A673 (cell line): ENCODE measurements at regions not wholly inside any gene's neighbourhood (a gene's known extent, or its start where the extent isn't known, plus 50 kb on each side); places are given as distances from the start of the nearest gene placed in this dataset.

ENCODE experiments used
- CTCF ChIP-seq: fragments of 300-800, 200-600 bp; sonication (generic); conservative IDR thresholded peaks from 2 replicates; pipeline ENCODE4 v1.5.1; 2017; ENCODE audit warnings: low read depth, mild to moderate bottlenecking, antibody characterized with exemption, low read length, moderate library complexity, mixed read lengths
- EZH2 ChIP-seq: fragments of 200-600 bp; sonication (generic); IDR thresholded peaks from 2 replicates; pipeline ENCODE4 v1.6.1; 2017; ENCODE audit warnings: borderline replicate concordance, low read depth, mild to moderate bottlenecking, mixed read lengths, antibody characterized with exemption, low read length; ENCODE audit not compliant: poor library complexity, severe bottlenecking

- TF ChIP-seq CTCF: no peak
- TF ChIP-seq EZH2: no peak
Observed at GRCh38 chr16:6190776-6191175, 1093.2 kb upstream of the EEF2KMT start.
